Activated T-helper 17 cell treated with anti-CD3 and anti-CD28 coated beads, Interleukin-2, amount 50 U/mL, for 72 hours (primary cell): ENCODE measurements at regions not wholly inside any gene's neighbourhood (a gene's known extent, or its start where the extent isn't known, plus 50 kb on each side); places are given as distances from the start of the nearest gene placed in this dataset.

Source experiments
- ATAC-seq: fragments of 150-1000 bp; cut with Tn5 transposase; replicated peaks from 2 replicates; pipeline ENCODE4 v1.10.0; 2021; ENCODE audit warnings: mild to moderate bottlenecking, moderate library complexity
- H3K27ac Mint-ChIP-seq: one replicate; pipeline ENCODE4 v1.8.0; 2022; ENCODE audit warnings: mixed read lengths
- H3K27me3 Mint-ChIP-seq: one replicate; pipeline ENCODE4 v1.8.0; 2022; ENCODE audit warnings: mixed read lengths
- H3K36me3 Mint-ChIP-seq: one replicate; pipeline ENCODE4 v1.8.0; 2022; ENCODE audit warnings: low read depth, mild to moderate bottlenecking, mixed read lengths
- H3K4me1 Mint-ChIP-seq: one replicate; pipeline ENCODE4 v1.8.0; 2022; ENCODE audit warnings: mixed read lengths
- H3K4me3 Mint-ChIP-seq: one replicate; pipeline ENCODE4 v1.8.0; 2022; ENCODE audit warnings: mild to moderate bottlenecking, mixed read lengths
- H3K9me3 Mint-ChIP-seq: one replicate; pipeline ENCODE4 v1.8.0; 2022; ENCODE audit warnings: mixed read lengths

DNA sequence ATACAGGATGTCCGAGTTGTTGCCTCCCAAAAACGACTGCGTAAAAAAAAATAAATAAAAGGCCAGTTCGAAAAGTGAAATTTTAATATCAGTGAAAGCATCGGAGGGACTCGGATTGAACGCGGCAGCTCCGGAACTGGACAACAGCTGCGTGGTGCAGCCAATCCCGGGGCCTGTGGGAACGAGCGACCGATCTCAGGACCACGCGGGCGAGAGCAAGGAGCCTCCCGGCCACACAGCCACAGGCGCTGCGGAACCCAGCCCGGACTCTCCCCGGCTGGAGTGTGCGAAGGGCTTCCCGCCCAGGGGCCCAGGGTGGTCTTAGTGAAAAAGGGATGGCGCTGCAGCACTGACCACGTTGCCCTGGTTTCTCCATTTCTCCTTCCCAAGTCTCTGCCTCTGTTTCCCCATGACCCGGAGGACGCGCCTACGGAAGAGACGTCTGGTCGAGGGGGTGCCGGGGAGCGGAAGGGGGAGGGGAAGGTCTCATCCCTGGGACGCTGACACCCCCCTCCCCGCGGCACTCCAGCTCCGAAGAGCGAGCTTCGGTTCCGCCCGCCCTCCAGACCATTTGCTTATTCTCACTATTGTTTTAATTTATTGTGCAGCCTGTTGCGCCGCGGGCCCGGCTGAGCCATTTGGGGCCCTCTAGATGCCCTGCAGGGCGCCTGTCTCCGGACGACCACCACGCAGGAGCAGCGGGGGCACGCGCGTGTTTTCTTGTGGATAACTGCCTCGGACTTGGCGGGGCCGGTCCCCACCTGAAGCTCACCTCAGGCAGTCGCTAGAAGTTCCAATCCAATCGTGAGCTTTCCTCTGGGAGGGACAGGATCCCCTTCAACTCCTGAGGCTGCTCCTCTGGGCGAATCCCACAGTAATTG, 303.0 kb downstream of the PARP8 start:
- Mint-ChIP-seq H3K9me3 (no peaks in the 10 kb centered on the region), H3K4me1 (peaks cover 25% of the 10 kb centered on the region), H3K4me3 (peak overlapping the region; percentile 55), H3K27ac (no peak overlapping the region), H3K27me3 (peaks cover 63% of the 10 kb centered on the region), H3K36me3 (peaks cover 8% of the 10 kb centered on the region)
- ATAC-seq, result no peak

DNA sequence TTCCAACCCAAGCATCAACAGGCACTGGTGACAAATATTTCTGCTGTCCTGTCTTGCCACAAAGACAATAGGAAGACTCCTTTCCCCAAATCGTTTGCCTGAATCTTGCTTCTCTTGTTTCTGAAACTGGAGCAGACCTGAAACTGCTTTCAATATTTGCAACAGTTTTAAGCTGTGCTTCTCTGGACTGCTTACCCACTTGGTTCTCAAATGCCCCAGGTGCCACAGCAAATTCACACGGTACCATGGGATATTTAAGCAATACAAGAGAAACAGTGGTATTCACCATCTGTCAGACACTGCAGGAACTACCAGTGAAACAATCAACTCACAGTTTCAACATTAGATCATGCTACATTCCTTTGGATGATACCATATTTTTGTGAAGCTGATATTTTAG, 309.4 kb downstream of the PARP8 start:
- Mint-ChIP-seq H3K36me3 (no peaks in the 10 kb centered on the region), H3K27ac (no peak overlapping the region), H3K27me3 (peaks cover 36% of the 10 kb centered on the region), H3K9me3 (no peaks in the 10 kb centered on the region), H3K4me1 (no peaks in the 10 kb centered on the region), H3K4me3 (no peak overlapping the region)
- ATAC-seq, result no peak

DNA sequence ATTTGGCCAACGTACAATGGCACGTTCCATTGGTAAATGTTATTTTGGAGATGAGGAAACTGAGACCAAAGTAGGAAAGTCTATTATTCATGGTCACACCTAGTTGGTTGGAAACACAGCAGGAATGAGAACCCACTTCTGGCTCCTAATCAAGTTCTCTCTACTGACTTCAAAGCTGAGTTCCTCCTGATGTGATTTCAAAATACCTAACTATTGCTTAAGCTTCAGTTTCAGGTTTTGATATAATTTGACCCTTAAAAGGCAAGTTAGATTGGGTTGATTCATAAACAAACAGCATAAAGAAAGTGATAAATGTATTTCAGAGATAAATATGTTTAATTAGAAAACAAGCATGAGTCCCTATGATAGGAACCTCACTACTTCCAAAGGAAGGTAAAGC, 312.5 kb downstream of the PARP8 start:
- Mint-ChIP-seq H3K4me1 (no peaks in the 10 kb centered on the region), H3K9me3 (no peaks in the 10 kb centered on the region), H3K36me3 (no peaks in the 10 kb centered on the region), H3K4me3 (no peak overlapping the region), H3K27ac (no peak overlapping the region), H3K27me3 (peaks cover 30% of the 10 kb centered on the region)
- ATAC-seq, result no peak

DNA sequence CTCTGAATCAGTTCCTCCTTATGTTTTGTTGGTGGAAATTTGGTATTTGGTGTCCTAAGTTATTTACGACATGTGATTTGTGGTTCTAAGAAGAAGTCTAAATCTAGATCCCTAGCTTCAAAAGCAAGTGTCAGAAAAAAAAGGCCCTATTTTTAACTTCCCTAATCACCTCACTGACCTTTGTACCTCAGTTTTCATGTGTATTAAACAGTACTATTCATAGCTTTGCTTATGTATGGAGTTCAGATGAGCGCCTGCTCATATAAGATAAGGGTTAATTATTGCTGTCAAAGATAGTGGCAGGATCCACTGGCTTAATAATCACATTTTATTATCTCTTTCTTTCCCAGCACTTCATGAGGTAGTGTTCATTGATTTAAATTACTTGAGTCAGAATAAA, 318.2 kb downstream of the PARP8 start:
- no peak overlapping the region for H3K27ac Mint-ChIP-seq
- no peak overlapping the region for H3K4me3 Mint-ChIP-seq
- peaks cover 9% of the 10 kb centered on the region for H3K27me3 Mint-ChIP-seq
- H3K4me1 Mint-ChIP-seq, result no peaks in the 10 kb centered on the region
- no peaks in the 10 kb centered on the region for H3K9me3 Mint-ChIP-seq
- no peak for ATAC-seq
- no peaks in the 10 kb centered on the region for H3K36me3 Mint-ChIP-seq

DNA sequence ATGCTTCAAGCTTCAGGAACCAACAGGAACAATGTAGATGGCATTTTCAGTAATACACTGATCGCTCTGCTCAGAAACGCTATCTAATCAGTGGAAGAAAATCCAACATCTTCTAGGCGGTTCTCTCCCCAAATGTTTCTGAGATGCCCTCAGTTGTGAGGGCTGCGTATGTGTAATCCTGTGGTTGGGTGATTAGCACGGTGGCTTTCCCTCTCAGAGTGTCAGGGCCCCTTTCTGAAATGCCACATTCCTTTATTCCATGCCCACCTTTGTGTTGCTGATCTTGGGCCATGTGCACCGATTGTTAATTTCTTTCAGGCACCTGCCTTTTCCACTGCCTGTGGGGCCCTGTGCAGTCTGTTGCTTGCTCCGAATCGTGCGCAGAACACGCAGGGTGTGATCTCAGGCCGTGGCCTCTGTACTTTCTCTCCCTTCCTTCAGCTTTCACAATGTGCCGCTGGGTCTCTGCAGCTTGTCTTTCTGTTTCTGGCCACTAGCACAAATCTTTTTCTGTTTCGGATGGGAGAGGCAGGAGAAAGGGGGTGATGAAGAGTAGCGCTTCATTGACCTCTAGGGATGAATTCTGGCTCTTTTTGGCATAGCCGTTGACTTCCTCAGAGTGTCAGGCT, 324.0 kb downstream of the PARP8 start:
- ATAC-seq, result no peak

DNA sequence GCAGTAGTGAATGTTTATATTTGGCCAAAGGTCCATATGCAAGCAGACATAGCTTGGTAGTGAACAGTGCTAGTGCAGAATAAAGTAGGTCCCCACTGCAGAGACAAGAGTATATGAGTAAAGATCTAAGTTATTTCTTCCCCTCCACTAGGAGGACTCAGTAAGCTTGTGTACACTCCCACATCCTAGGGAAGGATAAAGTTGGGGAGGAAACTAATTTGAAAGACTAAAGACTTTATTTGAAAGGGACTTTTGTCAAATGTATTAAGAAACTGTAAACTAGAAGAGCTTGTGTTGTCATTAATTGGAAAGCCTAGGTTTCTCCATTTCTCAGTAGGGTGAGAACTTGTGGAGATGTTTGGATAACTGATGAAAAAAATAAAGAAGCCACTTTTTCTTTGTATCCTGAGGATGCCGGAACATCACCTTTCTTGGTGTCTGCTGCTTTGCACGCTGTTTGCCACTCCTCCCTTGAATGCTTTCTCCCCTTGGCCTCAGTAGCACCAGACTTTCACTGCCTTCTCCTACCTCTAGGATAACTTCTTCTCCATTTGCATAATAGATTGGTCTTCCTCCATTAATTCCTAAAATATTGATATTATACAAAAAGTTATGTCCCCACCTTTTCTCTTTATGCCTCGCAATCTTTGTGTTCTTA, 329.0 kb downstream of the PARP8 start:
- Mint-ChIP-seq H3K27me3 (peaks cover 18% of the 10 kb centered on the region), H3K4me3 (no peak overlapping the region), H3K27ac (no peak overlapping the region), H3K4me1 (no peaks in the 10 kb centered on the region), H3K9me3 (no peaks in the 10 kb centered on the region), H3K36me3 (no peaks in the 10 kb centered on the region)
- no peak for ATAC-seq

More for the DNA sequence above, 324.0 kb downstream of the PARP8 start:
- Mint-ChIP-seq H3K36me3 (no peaks in the 10 kb centered on the region), H3K9me3 (no peaks in the 10 kb centered on the region), H3K4me3 (no peak overlapping the region), H3K4me1 (no peaks in the 10 kb centered on the region), H3K27me3 (peaks cover 15% of the 10 kb centered on the region), H3K27ac (no peak overlapping the region)

DNA sequence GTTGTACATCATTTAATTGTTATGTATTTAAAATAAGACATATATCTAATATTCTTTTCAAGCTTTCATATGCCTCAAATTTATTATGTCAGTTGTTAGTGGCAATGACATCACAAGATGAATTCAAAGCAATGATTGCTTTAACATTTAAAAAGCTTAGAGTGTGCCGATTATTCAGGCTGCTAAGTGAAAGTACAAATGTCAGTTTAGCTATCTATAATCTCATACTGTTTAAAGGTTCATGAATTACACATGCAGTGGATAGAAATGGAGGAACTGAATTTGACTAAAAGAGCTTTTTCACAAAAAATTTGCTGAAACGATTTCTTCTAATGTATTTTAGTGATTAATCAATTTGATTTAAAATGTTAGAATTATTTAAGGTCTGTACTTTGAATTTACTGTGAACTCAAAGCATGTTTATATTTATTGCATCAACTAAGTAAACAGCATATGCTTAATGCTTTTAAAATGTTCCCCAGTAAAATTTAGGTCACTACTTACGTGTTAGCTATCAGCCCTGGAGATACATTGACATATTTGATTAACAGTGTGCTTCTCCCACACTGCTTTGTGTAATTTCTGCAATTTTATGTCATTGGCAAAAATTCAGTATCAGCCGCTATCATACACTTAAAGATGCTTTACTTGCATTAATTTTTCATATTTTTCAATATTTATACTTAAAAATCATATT, 334.9 kb downstream of the PARP8 start:
- no peak overlapping the region for H3K27ac Mint-ChIP-seq
- no peak overlapping the region for H3K4me3 Mint-ChIP-seq
- ATAC-seq, result no peak
- no peaks in the 10 kb centered on the region for H3K9me3 Mint-ChIP-seq
- H3K27me3 Mint-ChIP-seq, result peaks cover 13% of the 10 kb centered on the region
- no peaks in the 10 kb centered on the region for H3K4me1 Mint-ChIP-seq
- no peaks in the 10 kb centered on the region for H3K36me3 Mint-ChIP-seq

DNA sequence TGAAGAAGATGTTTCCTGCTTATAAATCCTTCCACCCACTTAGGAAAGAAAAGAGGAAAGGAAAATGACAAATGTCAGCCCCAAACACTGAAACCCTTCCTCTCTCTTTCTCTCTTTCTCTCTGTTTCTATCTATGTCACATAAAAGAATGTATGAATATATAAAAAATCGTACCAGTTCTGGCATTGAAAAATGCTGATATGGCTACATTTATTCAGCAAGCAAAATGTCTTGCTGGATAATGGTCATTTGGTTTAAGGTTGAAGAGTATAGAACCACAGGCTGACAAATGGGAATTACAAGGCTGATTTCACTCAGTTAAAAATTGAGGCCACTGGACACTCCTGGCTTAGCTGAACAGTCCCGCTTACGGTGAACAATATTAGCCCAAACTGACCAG, 335.9 kb downstream of the PARP8 start:
- Mint-ChIP-seq H3K4me3 (no peak overlapping the region), H3K4me1 (no peaks in the 10 kb centered on the region), H3K9me3 (no peaks in the 10 kb centered on the region), H3K27me3 (peaks cover 13% of the 10 kb centered on the region), H3K36me3 (no peaks in the 10 kb centered on the region), H3K27ac (no peak overlapping the region)
- ATAC-seq, result no peak

DNA sequence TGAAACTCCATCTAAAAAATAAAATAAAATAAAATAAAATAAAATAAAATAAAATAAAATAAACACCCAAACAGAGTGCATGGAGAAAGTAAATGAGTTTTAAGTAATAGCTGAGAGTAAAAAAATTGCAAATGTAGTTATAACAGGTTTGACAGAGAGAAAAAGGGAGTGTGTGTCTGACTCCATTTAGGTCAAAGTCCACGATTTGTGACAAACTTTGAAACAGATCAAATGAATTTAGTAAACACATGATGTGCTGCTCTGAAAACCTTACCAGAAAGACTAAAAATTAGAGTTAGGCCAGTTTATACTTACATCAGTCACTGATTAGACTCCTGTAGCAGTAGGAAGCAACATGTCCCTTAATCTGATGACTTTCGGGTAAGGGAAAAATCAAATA, 346.6 kb downstream of the PARP8 start:
- Mint-ChIP-seq H3K27ac (no peak overlapping the region), H3K4me1 (no peaks in the 10 kb centered on the region), H3K36me3 (no peaks in the 10 kb centered on the region), H3K27me3 (peaks cover 4% of the 10 kb centered on the region), H3K9me3 (no peaks in the 10 kb centered on the region), H3K4me3 (no peak overlapping the region)
- no peak for ATAC-seq

DNA sequence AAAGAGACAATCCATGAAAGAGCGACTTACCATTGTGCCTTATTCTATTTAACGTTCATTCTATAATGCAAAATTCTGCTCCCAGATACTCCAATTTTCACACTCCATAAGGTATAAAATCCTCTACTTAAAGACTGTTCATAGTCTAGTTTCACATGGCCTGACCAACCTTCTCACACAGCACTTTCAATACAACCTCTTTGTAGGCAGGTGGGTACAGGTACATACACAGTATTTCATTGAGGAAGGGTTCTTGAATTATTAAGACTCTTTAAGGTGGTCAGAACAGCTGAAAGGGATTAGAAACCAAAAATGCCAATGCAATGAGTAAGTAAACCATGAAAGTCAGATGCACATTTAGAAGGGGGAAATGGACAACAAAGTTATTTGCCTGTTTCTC, 352.0 kb downstream of the PARP8 start:
- no peaks in the 10 kb centered on the region for H3K9me3 Mint-ChIP-seq
- no peak for ATAC-seq
- H3K4me3 Mint-ChIP-seq, result no peak overlapping the region
- no peak overlapping the region for H3K27ac Mint-ChIP-seq
- no peaks in the 10 kb centered on the region for H3K4me1 Mint-ChIP-seq
- H3K27me3 Mint-ChIP-seq, result no peaks in the 10 kb centered on the region
- no peaks in the 10 kb centered on the region for H3K36me3 Mint-ChIP-seq

DNA sequence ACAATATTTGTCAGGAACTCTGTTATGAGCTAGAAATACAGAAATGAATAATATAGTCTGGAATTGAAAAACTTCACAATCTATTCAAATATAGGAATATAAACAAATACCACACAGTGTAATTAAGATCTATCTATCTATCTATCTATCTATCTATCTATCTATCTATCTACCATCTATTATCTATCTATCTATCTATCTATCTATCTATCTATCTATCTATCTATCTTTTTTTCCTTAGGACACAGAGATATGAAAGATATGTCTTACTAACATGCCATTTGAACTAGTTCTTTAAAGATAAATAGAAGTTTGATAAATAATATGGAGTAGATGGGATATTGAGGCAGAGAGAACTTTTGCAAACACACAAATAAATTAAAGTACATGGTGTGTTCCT, 357.8 kb downstream of the PARP8 start:
- Mint-ChIP-seq H3K27me3 (peaks cover 12% of the 10 kb centered on the region), H3K27ac (no peak overlapping the region), H3K4me3 (no peak overlapping the region), H3K4me1 (no peaks in the 10 kb centered on the region), H3K36me3 (no peaks in the 10 kb centered on the region), H3K9me3 (peaks cover 17% of the 10 kb centered on the region)
- ATAC-seq, result no peak

DNA sequence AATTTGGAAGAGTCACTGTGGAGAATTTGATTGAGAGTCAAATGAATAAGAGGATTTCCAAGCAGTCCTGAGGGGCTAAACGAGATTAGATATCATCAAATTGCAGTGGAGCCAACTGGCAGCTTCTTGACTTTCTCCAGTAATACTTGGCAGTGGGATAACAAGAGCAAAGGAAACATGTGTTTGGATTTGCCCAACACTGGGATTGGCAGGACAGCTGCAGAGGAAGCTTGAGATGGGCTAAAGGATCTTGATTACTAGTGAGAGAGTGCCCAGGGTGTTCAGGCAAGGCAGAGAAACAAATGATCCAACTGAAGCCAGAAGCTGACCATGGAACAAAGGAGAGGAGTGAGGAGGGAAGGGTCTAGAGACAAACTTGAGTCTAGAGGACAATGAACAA, 356.0 kb upstream of the ISL1 start:
- H3K27ac Mint-ChIP-seq, result no peak overlapping the region
- H3K4me1 Mint-ChIP-seq, result no peaks in the 10 kb centered on the region
- H3K36me3 Mint-ChIP-seq, result no peaks in the 10 kb centered on the region
- H3K9me3 Mint-ChIP-seq, result peaks cover 17% of the 10 kb centered on the region
- peaks cover 12% of the 10 kb centered on the region for H3K27me3 Mint-ChIP-seq
- ATAC-seq, result no peak
- no peak overlapping the region for H3K4me3 Mint-ChIP-seq

DNA sequence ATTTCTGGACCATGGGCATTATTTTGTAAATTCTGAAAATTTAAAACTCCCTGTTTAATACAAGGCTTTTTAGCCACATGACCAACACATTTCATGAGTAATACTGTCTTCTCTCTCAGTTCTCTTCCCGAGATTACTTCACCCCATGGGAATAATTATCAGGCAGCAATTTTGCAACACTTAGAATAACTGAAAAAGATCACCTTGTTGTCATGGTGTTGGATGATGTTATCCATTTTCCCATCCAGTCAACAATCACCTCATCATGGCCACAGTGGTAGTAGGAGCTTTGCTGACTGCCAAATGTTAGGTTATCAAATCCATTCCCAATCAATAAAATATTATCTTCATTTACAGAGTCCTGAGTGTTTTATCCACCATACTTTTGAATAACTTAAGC, 354.9 kb upstream of the ISL1 start:
- ATAC-seq, result no peak
- no peak overlapping the region for H3K4me3 Mint-ChIP-seq
- peaks cover 12% of the 10 kb centered on the region for H3K27me3 Mint-ChIP-seq
- peaks cover 17% of the 10 kb centered on the region for H3K9me3 Mint-ChIP-seq
- no peaks in the 10 kb centered on the region for H3K4me1 Mint-ChIP-seq
- H3K27ac Mint-ChIP-seq, result no peak overlapping the region
- no peaks in the 10 kb centered on the region for H3K36me3 Mint-ChIP-seq

DNA sequence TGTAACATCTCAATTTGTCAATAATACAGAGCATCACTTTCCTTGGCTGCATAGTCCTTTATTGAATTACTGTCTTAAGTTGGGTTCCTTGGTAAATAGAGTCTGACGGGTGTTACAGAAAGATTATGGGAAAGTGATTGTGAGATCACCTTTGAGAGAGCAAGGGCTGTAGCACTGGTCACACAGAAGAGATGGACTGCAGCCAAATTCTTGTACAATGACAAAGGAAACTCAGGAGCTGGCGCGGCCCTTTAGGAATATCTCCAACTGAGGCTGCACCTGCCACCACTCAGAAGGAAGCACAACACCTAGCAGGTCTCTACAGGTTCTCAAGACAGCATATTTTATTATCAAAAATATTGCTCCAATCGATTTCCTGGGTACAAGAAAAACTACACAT, 350.0 kb upstream of the ISL1 start:
- no peaks in the 10 kb centered on the region for H3K36me3 Mint-ChIP-seq
- no peak overlapping the region for H3K4me3 Mint-ChIP-seq
- no peak for ATAC-seq
- no peaks in the 10 kb centered on the region for H3K4me1 Mint-ChIP-seq
- no peaks in the 10 kb centered on the region for H3K9me3 Mint-ChIP-seq
- no peak overlapping the region for H3K27ac Mint-ChIP-seq
- H3K27me3 Mint-ChIP-seq, result no peaks in the 10 kb centered on the region
